H1 (cell line): ENCODE measurements at regions not wholly inside any gene's neighbourhood (a gene's known extent, or its start where the extent isn't known, plus 50 kb on each side); places are given as distances from the start of the nearest gene placed in this dataset.

ENCODE experiments used
- EZH2 ChIP-seq: fragments of 200-600 bp; sonication (generic); IDR thresholded peaks from 2 replicates; pipeline ENCODE4 v1.7.1; 2012; ENCODE audit warnings: low read depth, mild to moderate bottlenecking, moderate library complexity, low read length, inconsistent platforms; ENCODE audit not compliant: severe bottlenecking
- RBBP5 ChIP-seq: IDR thresholded peaks from 2 replicates; pipeline ENCODE4 v1.7.1; 2012; ENCODE audit warnings: low read depth, mild to moderate bottlenecking, inconsistent platforms, low read length, moderate library complexity, borderline replicate concordance
- SIN3A ChIP-seq, 2 experiments: IDR thresholded peaks in 1 of 2; conservative IDR thresholded peaks in 1 of 2; 2 replicates each; pipeline ENCODE4 v1.6.1; 2011 to 2012; ENCODE audit warnings: low read length in 2 of 2, improper control_type of control experiment in 1 of 2, low read depth in 1 of 2, mild to moderate bottlenecking in 1 of 2

DNA sequence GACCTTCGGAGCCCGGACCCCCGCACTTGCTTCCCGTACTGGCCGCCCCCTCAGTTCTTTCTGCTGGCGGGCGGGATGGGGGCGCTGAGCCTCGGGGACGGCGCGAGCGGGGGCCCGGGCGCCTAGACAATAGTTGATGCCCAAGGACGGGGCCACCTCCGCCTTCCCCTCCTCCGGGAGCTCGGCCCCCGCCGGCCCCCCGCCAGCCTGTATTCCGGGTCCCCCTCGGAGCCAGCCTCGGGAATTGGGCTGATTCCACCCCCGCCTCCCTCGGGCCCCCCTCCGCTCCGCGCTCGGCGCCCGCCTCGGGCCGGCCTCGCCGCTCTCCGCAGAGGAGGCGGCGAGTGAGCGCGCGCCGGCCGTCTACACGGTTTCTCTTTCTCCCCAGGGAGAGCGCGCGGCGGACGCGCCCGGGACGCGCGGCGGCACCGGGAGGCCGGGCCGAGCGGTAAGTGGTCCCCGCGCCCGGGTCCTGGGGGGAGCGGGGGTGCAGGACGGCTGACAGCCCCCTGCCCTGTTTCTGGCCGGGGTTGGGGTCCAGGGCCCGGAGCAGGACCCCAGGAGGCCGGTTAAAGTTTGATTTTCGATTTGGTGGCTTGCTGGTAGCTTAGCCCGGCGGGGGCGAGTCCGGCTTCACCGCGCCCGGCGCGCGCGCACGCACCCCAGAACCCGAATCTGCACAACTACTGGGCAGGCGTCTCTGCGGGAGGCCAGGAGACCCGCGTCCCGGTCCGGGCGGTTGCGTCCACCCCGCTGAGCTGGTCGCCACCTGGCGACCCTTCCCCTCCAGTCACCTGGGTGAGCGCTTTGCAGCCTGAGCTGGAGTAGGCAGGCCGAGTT lies 413.7 kb downstream of the PCNX1 start (continued):
- TF ChIP-seq EZH2, result no peak
- TF ChIP-seq RBBP5, result 0 out of 2 replicates have a peak, but pooled peaks have one; percentile 9
- peak in 1 of 2 experiments; percentile 54; a peak in 1 of 4 replicates for TF ChIP-seq SIN3A (conservative IDR thresholded peaks at IDR 0.05 in 1 of 2, IDR thresholded peaks at IDR 0.05 in 1 of 2; ENCODE audit: low read depth in 1 of 2, low read length in 2 of 2)
